Kidney epithelial cell (primary cell): ENCODE measurements at regions not wholly inside any gene's neighbourhood (a gene's known extent, or its start where the extent isn't known, plus 50 kb on each side); places are given as distances from the start of the nearest gene placed in this dataset.
"Not testable (repeated sequence)": the region's sequence is repeated elsewhere in the genome, so short reads cannot be mapped to it uniquely, and the experiment has no call there.

ENCODE experiments used
- DNase-seq: peaks from one replicate; pipeline ENCODE4 v3.0.0-alpha.2; 2010; ENCODE audit warnings: low read depth
- H3K27me3 ChIP-seq: 2 replicates; pipeline ENCODE4 v1.6.0; 2011; ENCODE audit warnings: low read length; ENCODE audit not compliant: control insufficient read depth, insufficient read depth
- H3K36me3 ChIP-seq: 2 replicates; pipeline ENCODE4 v1.5.1; 2011; ENCODE audit warnings: low read length; ENCODE audit not compliant: control insufficient read depth, insufficient read depth
- H3K4me3 ChIP-seq: 2 replicates; pipeline ENCODE4 v1.5.1; 2011; ENCODE audit warnings: low read depth, mild to moderate bottlenecking, control low read depth, low read length

GRCh38 chr4:49141955-49142354 is 155.9 kb downstream of the CWH43 start:
- H3K36me3 ChIP-seq, H3K4me3 ChIP-seq, DNase-seq, H3K27me3 ChIP-seq: not testable (repeated sequence)

DNA sequence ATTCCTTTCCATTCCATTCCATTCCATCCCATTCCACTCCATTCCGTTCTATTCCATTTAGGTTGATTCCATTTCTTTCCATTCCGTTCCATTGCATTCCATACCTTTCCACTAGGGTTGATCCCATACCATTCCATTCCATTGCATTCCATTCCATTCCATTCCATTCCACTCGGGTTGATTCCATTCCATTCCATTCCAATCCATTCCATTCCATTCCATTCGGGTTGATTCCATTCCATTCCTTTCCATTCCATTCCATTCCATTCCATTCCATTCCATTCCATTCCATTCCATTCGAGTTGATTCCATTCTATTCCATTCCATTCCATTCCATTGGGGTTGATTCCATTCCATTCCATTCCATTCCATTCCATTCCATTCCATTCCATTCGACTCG is 161.1 kb downstream of the CWH43 start:
- not testable (repeated sequence) for DNase-seq

DNA sequence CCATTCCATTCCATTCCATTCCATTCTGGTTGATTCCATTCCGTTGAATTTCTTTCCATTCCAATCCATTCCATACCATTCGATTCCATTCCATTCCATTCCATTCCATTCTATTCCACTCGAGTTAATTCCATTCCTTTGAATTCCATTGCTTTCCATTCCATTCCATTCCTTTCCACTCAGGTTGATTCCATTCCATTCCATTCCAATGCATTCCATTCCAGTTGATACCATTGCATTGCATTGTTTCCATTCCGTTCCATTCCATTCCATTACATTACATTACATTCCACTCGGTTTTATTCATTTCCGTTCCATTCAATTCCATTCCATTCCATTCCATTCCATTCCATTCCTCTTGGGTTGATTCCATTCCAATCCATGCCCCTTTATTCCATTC is 161.5 kb downstream of the CWH43 start:
- H3K27me3 ChIP-seq, DNase-seq, H3K4me3 ChIP-seq, H3K36me3 ChIP-seq: not testable (repeated sequence)

More for the DNA sequence above, 161.1 kb downstream of the CWH43 start:
- H3K36me3 ChIP-seq, H3K4me3 ChIP-seq, H3K27me3 ChIP-seq: not testable (repeated sequence)

DNA sequence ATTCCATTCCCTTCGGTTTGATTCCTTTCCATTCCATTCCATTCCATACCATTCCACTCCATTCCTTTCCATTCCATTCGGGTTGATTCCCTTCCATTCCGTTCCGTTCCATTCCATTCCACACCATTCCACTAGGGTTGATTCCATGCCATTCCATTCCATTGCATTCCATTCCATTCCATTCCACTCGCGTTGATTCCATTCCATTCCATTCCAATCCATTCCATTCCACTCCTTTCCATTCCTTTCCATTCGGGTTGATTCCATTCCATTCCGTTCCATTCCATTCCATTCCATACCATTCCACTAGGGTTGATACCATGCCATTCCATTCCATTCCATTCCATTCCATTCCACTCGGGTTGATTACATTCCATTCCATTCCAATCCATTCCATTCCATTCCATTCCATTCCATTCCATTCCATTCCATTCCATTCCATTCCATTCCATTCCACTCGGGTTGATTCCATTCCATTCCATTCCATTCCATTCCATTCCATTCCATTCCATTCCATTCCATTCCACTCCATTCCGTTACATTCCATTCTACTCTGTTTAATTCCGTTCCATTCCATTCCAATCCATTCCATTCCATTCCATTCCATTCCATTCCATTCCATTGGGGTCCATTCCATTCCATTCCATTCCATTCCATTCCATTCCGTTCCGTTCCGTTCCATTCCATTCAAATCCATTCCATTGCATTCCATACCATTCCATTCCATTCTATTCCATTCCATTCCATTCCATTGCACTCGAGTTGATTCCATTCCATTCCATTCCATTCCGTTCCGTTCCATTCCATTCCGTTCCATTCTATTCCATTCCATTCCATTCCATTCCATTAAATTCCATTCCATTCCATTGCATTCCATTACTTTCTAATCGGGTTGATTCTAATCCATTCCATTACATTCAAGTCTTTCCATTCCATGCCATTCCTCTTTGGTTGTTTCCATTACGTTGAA is 163.2 kb downstream of the CWH43 start:
- not testable (repeated sequence) for H3K4me3 ChIP-seq, H3K36me3 ChIP-seq, H3K27me3 ChIP-seq
- DNase-seq: peak; percentile 74

DNA sequence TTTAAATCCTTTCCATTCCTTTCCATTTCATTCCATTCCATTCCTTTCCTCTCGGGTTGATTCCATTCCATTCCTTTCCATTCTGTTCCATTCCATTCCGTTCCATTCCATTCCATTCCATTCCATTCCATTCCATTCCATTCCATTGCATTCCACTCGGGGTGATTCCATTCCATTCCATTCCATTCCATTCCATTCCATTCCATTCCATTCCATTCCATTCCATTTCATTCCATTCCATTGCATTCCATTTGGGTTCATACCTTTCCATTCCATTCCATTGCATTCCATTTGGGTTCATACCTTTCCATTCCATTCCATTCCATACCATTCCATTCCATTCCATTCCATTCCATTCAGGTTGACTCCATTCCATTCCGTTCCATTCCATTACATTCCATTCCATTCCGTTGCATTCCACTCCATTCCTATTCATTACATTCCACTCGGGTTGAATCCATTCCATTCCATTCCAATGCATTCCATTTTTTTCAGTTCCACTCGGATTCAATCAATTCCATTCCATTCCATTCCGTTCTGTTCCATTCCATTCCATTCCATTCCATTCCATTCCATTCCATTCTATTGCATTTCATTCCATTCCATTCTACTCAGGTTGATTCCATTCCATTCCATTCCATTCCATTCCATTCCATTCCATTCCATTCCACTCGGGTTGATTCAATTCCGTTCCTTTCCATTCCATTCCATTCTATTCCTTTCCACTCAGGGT is 164.4 kb downstream of the CWH43 start:
- H3K36me3 ChIP-seq, H3K27me3 ChIP-seq, DNase-seq, H3K4me3 ChIP-seq: not testable (repeated sequence)

DNA sequence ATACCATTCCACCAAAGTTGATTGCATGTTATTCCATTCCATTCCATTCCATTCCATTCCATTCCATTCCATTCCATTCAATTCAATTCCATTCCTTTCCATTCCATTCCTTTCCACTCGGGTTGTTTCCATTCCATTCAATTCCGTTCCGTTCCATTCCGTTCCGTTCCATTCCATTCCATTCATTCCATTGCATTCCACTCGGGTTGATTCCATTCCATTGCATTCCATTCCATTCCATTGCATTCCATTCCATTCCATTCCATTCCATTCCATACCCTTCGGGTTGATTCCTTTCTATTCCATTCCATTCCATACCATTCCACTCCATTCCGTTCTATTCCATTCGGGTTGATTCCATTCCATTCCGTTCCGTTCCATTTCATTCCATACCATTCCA is 166.9 kb downstream of the CWH43 start:
- DNase-seq, H3K36me3 ChIP-seq, H3K4me3 ChIP-seq, H3K27me3 ChIP-seq: not testable (repeated sequence)

GRCh38 chr4:49154308-49155103 is 168.4 kb downstream of the CWH43 start:
- H3K36me3 ChIP-seq, H3K27me3 ChIP-seq, H3K4me3 ChIP-seq: not testable (repeated sequence)
- DNase-seq: peak; percentile 52

DNA sequence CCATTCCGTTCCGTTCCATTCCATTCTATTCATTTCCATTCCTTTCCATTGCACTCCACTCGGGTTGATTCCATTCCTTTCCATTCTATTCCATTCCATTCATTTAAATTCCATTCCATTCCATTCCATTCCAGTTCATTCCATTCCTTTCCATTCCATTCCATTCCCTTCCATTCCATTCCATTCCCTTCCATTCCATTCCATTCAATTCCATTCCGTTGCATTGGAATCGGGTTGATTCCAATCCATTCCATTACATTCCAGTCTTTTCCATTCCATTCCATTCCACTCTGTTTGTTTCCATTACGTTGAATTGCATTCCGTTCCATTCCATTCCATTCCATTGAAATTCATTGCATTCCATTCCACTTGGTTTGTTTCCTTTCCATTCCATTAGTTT is 169.2 kb downstream of the CWH43 start:
- H3K4me3 ChIP-seq, H3K36me3 ChIP-seq, H3K27me3 ChIP-seq, DNase-seq: not testable (repeated sequence)

DNA sequence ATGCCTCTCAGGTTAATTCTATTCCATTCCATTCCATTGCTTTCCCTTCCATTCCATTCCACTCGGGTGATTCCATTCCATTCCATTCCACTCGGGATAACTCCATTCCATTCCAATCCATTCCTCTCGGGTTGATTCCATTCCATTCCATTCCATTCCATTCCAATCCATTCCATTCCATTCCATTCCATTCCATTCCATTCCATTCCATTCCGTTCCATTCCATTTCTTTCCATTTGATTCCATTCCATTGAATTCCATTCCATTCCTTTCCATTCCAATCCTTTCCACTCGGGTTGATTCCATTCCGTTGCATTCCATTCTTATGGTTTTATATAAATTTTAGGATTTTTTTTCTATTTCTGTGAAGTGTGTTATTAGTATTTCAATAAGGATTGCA is 170.2 kb downstream of the CWH43 start:
- DNase-seq, H3K27me3 ChIP-seq, H3K36me3 ChIP-seq, H3K4me3 ChIP-seq: not testable (repeated sequence)

- H3K27me3 ChIP-seq, H3K36me3 ChIP-seq, DNase-seq, H3K4me3 ChIP-seq: not testable (repeated sequence)
Measured at GRCh38 chr4:49157630-49158029, 171.6 kb downstream of the CWH43 start.

DNA sequence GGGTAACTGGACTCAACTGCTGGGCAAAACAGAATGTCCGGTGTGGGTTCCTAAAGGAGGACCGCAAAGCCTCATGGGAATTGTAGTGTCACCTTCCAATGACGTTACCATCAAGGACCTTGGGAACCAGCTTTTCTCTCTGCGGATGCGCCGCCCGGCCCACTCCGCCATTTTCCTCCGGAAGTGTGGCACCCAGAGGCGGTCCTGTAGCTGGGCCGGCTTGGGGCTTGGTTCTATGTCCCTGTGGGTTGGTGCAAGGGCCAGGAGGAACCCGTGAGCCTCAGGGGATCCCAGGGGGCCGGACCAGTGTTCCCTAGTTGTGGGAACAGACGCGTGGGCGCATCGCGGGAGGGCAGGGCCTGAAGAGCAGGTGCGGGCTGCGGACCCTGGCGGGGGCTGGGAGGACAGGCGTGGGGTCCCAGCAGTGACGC is 175.1 kb downstream of the CWH43 start:
- not testable (repeated sequence) for H3K4me3 ChIP-seq, H3K27me3 ChIP-seq, DNase-seq, H3K36me3 ChIP-seq

DNA sequence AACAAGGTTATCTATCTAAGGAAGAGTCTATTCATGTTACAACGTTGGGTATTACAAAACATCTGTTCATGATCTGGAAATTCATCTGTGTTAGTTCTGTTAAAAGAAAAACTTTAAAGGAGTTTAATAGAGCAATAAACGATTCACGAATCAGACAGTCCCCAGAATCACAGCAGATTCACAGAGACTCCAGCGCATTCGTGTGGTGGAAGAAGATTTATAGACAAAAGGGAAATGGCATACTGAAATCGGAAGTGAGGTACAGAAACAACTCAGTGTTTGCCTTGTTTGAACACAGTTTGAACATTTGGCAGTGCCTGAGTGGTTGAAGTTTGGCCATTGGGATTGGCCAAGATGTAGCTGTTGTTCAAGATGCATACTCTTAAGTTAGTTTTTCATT is 178.8 kb downstream of the CWH43 start:
- DNase-seq, H3K36me3 ChIP-seq, H3K27me3 ChIP-seq, H3K4me3 ChIP-seq: not testable (repeated sequence)

DNA sequence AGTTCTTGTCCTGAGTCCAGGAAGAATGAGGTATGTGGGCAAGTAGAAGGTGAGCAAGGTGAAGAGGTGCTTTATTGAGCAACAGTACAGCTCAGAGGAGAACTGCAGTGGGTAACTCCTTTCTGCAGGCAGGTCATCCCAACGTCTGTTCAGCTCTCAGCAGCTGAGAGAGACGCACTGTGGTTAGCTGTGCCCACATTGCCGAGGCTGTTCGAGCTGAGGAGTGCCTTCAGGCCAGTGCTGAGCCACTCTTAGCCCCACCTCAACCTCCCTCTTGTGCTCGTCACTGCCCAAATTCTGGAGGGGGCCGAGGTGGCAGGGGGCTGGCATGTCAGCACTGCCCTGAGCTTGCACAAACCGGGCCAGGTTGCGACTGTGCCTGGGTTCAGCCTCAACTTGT is 191.8 kb downstream of the CWH43 start:
- H3K36me3 ChIP-seq, DNase-seq, H3K4me3 ChIP-seq, H3K27me3 ChIP-seq: not testable (repeated sequence)

DNA sequence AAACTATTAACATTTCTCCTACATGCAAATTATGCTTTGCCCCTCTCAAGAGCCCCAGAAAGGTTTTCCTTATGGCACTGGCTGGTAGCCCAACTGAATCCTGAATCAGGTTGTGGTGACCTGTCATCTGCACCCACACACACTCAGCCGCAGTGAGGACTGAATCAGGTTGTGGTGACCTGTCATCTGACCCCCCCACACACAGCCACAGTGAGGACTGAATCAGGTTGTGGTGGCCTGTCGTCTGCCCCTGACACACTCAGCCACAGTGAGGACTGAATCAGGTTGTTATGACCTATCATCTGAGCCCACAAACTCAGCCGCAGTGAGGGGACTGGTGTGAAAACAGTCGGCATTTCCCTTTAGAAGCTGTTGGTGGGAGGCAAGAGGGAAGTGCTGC is 195.0 kb downstream of the CWH43 start:
- H3K4me3 ChIP-seq, H3K36me3 ChIP-seq, DNase-seq, H3K27me3 ChIP-seq: not testable (repeated sequence)
